ENCODE measurements at regions not wholly inside any gene's neighbourhood (a gene's known extent, or its start where the extent isn't known, plus 50 kb on each side); places are given as distances from the start of the nearest gene placed in this dataset.
A peak's percentile ranks its signal among the peaks of the same experiment; 100 is the strongest.

GRCh38 chr12:90000721-90001120 lies 292.1 kb upstream of the ATP2B1 start:
- no peak for TF ChIP-seq CTCF (IDR thresholded peaks at IDR 0.05; ENCODE audit: insufficient read depth, low read depth, low read length, missing control alignments)
- DNase-seq (ENCODE audit: low read depth): no peak
- H3K4me3 ChIP-seq (ENCODE audit: low read length): no peak overlapping the region

GRCh38 chr12:89999699-90000505 lies 291.3 kb upstream of the ATP2B1 start:
- no peak overlapping the region for H3K4me3 ChIP-seq (ENCODE audit: low read length)
- no peak for DNase-seq (ENCODE audit: low read depth)
- TF ChIP-seq CTCF (IDR thresholded peaks at IDR 0.05; ENCODE audit: insufficient read depth, low read depth, low read length, missing control alignments): no peak

GRCh38 chr12:89995870-89996269 lies 287.2 kb upstream of the ATP2B1 start:
- no peak for TF ChIP-seq CTCF (IDR thresholded peaks at IDR 0.05; ENCODE audit: insufficient read depth, low read depth, low read length, missing control alignments)
- no peak for DNase-seq (ENCODE audit: low read depth)
- no peak overlapping the region for H3K4me3 ChIP-seq (ENCODE audit: low read length)

- DNase-seq (ENCODE audit: low read depth): no peak
- no peak overlapping the region for H3K4me3 ChIP-seq (ENCODE audit: low read length)
- no peak for TF ChIP-seq CTCF (IDR thresholded peaks at IDR 0.05; ENCODE audit: insufficient read depth, low read depth, low read length, missing control alignments)
Observed at GRCh38 chr12:89994911-89995310, 286.3 kb upstream of the ATP2B1 start.

- TF ChIP-seq CTCF (IDR thresholded peaks at IDR 0.05; ENCODE audit: insufficient read depth, low read depth, low read length, missing control alignments): no peak
- peak; percentile 21 for DNase-seq (ENCODE audit: low read depth)
- no peak overlapping the region for H3K4me3 ChIP-seq (ENCODE audit: low read length)
Observed at GRCh38 chr12:89993632-89994031, 285.0 kb upstream of the ATP2B1 start.

GRCh38 chr12:89992668-89993451 lies 284.2 kb upstream of the ATP2B1 start:
- no peak overlapping the region for H3K4me3 ChIP-seq (ENCODE audit: low read length)
- no peak for TF ChIP-seq CTCF (IDR thresholded peaks at IDR 0.05; ENCODE audit: insufficient read depth, low read depth, low read length, missing control alignments)
- DNase-seq (ENCODE audit: low read depth): no peak
